22Rv1 (cell line): ENCODE measurements at regions not wholly inside any gene's neighbourhood (a gene's known extent, or its start where the extent isn't known, plus 50 kb on each side); places are given as distances from the start of the nearest gene placed in this dataset.

Source experiments
- CTCF ChIP-seq: fragments of 450-650 bp; IDR thresholded peaks from 2 replicates; pipeline ENCODE4 v1.5.1; 2017; ENCODE audit warnings: mild to moderate bottlenecking
- ZFX ChIP-seq: fragments of 450-650 bp; IDR thresholded peaks from 2 replicates; pipeline ENCODE4 v1.6.1; 2017; ENCODE audit warnings: antibody characterized with exemption, borderline replicate concordance

GRCh38 chr4:128552586-128552907 is 257.0 kb upstream of the JADE1 start:
- TF ChIP-seq ZFX (no peak), CTCF (no peak)
